DND-41 (cell line): ENCODE measurements at regions not wholly inside any gene's neighbourhood (a gene's known extent, or its start where the extent isn't known, plus 50 kb on each side); places are given as distances from the start of the nearest gene placed in this dataset.

Experiments
- ATAC-seq: fragments of 200-7000 bp; cut with Tn5 transposase; 3 replicates; pipeline ENCODE4 v1.9.1; 2021; ENCODE audit warnings: low read depth; ENCODE audit not compliant: insufficient read depth
- DNase-seq: peaks from one replicate; pipeline ENCODE4 v3.0.0-alpha.2; 2020
- H2AFZ ChIP-seq: 2 replicates; pipeline ENCODE4 v1.6.0; 2012; ENCODE audit warnings: low read depth, low read length
- H3K27ac ChIP-seq: 2 replicates; pipeline ENCODE4 v1.5.1; 2012; ENCODE audit warnings: low read length, inconsistent platforms
- H3K27me3 ChIP-seq: fragments of 200-600 bp; sonication (generic); 2 replicates; pipeline ENCODE4 v1.6.0; 2012; ENCODE audit warnings: low read length, mild to moderate bottlenecking, inconsistent platforms; ENCODE audit not compliant: insufficient read depth, poor library complexity
- H3K36me3 ChIP-seq: 2 replicates; pipeline ENCODE4 v1.5.1; 2012; ENCODE audit warnings: low read length, inconsistent platforms; ENCODE audit not compliant: insufficient read depth
- H3K4me1 ChIP-seq: 2 replicates; pipeline ENCODE4 v1.5.1; 2012; ENCODE audit warnings: mild to moderate bottlenecking, low read length; ENCODE audit not compliant: insufficient read depth
- H3K4me2 ChIP-seq: 2 replicates; pipeline ENCODE4 v1.6.0; 2012; ENCODE audit warnings: mild to moderate bottlenecking, moderate library complexity, low read length, inconsistent platforms; ENCODE audit not compliant: insufficient read depth
- H3K4me3 ChIP-seq, 2 experiments: fragments of 200-600 bp in 1 of 2; shearing (Covaris generic) in 1 of 2; 2 replicates each; pipeline ENCODE4 v1.5.1; 2012 to 2016; ENCODE audit warnings: inconsistent platforms in 2 of 2, low read length in 2 of 2, mild to moderate bottlenecking in 2 of 2, low read depth in 1 of 2, moderate library complexity in 1 of 2
- H3K79me2 ChIP-seq: 2 replicates; pipeline ENCODE4 v1.6.0; 2012; ENCODE audit warnings: low read length, inconsistent platforms; ENCODE audit not compliant: insufficient read depth
- H3K9ac ChIP-seq: 2 replicates; pipeline ENCODE4 v1.6.0; 2012; ENCODE audit warnings: low read depth, mild to moderate bottlenecking, inconsistent platforms, low read length, moderate library complexity
- H3K9me3 ChIP-seq: 2 replicates; pipeline ENCODE4 v1.5.1; 2012; ENCODE audit warnings: low read length, moderate library complexity, mild to moderate bottlenecking, inconsistent platforms; ENCODE audit not compliant: insufficient read depth, severe bottlenecking
- H4K20me1 ChIP-seq: 2 replicates; pipeline ENCODE4 v1.6.0; 2012; ENCODE audit warnings: low read length; ENCODE audit not compliant: insufficient read depth
- EZH2 ChIP-seq: IDR thresholded peaks from 3 replicates; pipeline ENCODE4 v1.6.1; 2012; ENCODE audit warnings: borderline replicate concordance, low read depth, mild to moderate bottlenecking, moderate library complexity, low read length, inconsistent platforms; ENCODE audit not compliant: severe bottlenecking
- TF ChIP-seq, protein P1 (sequence below): IDR thresholded peaks from 2 replicates; pipeline ENCODE4 v1.5.1; 2012; ENCODE audit warnings: borderline replicate concordance, low read length, moderate library complexity, mild to moderate bottlenecking; ENCODE audit not compliant: poor library complexity, severe bottlenecking; ENCODE audit errors: extremely low read depth

DNA sequence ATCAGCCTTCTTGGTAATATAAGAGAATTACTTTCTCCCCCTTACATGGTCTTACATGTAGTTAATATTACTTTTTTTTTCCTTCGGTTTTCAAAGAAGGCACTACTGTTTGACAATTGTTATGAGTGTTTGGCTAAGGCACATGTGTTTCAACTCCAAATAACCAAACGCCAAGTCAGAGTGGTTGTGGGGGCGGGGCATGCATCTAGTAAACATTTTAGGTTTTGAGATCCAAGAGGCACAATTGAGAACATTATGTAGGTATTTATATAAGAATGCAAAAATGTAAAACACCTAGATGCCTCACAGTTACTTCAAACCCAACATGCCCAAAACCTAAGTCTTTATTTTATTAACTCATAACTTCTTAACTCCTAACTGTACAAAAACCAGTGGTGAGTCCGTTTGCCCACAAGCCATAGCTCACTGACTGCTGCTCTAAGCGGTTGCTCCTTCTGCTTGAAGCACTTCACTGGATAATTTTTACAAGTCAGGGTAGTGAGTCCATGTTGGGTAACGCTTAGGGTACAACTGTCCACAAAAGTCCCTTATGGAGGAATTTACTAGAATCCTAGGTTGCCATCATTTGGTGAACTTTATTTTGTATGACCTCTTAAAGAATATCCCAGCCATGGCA lies 189.9 kb downstream of the HUNK start:
- Histone ChIP-seq H3K9me3 (no peaks in the 10 kb centered on the region), H2AFZ (no peak overlapping the region), H3K4me2 (no peak overlapping the region), H4K20me1 (no peaks in the 10 kb centered on the region), H3K27me3 (peaks cover 6% of the 10 kb centered on the region), H3K79me2 (no peaks in the 10 kb centered on the region), H3K4me1 (no peaks in the 10 kb centered on the region), H3K36me3 (no peaks in the 10 kb centered on the region), H3K4me3 (no peak overlapping the region), H3K27ac (no peak overlapping the region), H3K9ac (no peak overlapping the region)
- ATAC-seq (peak; percentile 67; the same call in 2 of the 3 replicates), DNase-seq (peak; percentile 20)
- TF ChIP-seq, protein P1, sequence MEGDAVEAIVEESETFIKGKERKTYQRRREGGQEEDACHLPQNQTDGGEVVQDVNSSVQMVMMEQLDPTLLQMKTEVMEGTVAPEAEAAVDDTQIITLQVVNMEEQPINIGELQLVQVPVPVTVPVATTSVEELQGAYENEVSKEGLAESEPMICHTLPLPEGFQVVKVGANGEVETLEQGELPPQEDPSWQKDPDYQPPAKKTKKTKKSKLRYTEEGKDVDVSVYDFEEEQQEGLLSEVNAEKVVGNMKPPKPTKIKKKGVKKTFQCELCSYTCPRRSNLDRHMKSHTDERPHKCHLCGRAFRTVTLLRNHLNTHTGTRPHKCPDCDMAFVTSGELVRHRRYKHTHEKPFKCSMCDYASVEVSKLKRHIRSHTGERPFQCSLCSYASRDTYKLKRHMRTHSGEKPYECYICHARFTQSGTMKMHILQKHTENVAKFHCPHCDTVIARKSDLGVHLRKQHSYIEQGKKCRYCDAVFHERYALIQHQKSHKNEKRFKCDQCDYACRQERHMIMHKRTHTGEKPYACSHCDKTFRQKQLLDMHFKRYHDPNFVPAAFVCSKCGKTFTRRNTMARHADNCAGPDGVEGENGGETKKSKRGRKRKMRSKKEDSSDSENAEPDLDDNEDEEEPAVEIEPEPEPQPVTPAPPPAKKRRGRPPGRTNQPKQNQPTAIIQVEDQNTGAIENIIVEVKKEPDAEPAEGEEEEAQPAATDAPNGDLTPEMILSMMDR, result no peak
- TF ChIP-seq EZH2, result no peak

DNA sequence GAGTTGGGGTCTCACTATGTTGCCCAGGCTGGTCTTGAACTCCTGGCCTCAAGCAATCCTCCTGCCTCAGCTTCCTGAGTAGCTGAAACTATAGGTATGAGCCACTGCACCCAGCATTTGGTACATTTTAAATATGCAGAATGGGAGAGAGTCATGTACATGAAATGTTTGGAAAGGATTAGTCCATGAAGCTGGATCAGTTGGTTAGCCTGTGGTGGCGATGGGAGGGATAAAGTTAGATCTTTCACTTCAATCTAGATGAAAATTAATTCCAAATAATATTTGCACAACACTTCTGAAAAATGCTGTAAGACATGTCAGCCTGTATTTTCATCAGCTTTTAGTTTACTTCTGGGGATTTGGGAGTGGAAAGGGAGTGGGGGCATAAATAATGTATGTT lies 188.9 kb downstream of the HUNK start:
- H3K27ac ChIP-seq, result no peak overlapping the region
- ATAC-seq (no peak), DNase-seq (no peak)
- peaks cover 6% of the 10 kb centered on the region for H3K27me3 ChIP-seq
- no peak overlapping the region for H3K4me2 ChIP-seq
- H3K9ac ChIP-seq, result no peak overlapping the region
- H3K9me3 ChIP-seq, result no peaks in the 10 kb centered on the region
- no peaks in the 10 kb centered on the region for H3K4me1 ChIP-seq
- no peaks in the 10 kb centered on the region for H4K20me1 ChIP-seq
- no peak overlapping the region for H2AFZ ChIP-seq
- H3K4me3 ChIP-seq, result no peak overlapping the region
- TF ChIP-seq, protein P1, result no peak
- no peak for TF ChIP-seq EZH2
- no peaks in the 10 kb centered on the region for H3K36me3 ChIP-seq
- no peaks in the 10 kb centered on the region for H3K79me2 ChIP-seq

DNA sequence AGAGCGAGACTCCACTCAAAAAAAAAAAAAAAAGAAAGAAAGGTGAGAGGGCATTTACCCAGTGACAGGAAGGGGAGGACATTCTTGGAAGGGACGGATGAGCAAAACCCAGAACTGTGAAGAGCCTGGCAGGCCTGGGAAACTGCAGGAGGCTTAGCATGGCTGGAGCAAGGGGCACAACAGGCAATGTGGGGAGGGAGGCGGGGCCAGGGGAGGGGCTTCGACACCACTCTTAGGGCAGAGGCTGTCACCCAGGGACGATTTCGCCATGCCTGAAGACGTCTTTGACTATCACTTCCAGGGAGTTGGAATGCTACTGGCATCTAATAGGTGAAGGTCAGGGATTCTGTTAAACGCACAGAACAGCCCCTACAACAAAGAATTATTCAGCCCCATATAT lies 184.0 kb downstream of the HUNK start:
- no peak for ATAC-seq
- no peak for DNase-seq
- Histone ChIP-seq H3K9me3 (no peaks in the 10 kb centered on the region), H3K4me1 (no peaks in the 10 kb centered on the region), H3K9ac (no peak overlapping the region), H4K20me1 (no peaks in the 10 kb centered on the region), H3K27ac (no peak overlapping the region), H3K4me3 (no peak overlapping the region), H3K27me3 (peaks cover 4% of the 10 kb centered on the region), H3K79me2 (no peaks in the 10 kb centered on the region), H2AFZ (no peak overlapping the region), H3K4me2 (no peak overlapping the region), H3K36me3 (no peaks in the 10 kb centered on the region)
- TF ChIP-seq, protein P1, result no peak
- no peak for TF ChIP-seq EZH2

DNA sequence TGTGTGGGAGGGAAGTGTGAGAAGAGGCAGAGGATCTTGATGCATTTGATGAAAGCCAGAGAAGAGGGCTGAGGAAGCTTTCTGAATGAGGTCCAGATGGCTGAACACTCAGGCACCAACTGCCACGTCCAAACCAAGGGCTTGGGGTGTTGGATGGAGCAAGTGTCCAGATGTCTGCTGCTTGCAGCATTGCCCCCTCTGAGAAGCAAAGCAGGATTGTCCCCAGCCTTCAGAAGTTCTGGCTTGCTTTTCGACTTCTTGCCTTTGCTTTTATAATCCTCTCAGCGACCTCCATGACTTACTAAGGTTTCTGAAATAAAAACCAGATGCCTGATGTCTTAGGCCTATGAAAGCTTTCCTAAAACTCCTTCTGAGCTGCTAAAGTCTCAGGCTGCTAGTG lies 182.5 kb downstream of the HUNK start:
- H3K4me3 ChIP-seq, result no peak overlapping the region
- no peak overlapping the region for H3K9ac ChIP-seq
- no peaks in the 10 kb centered on the region for H3K9me3 ChIP-seq
- TF ChIP-seq, protein P1, result no peak
- no peak for TF ChIP-seq EZH2
- H3K4me1 ChIP-seq, result no peaks in the 10 kb centered on the region
- no peak overlapping the region for H3K27ac ChIP-seq
- peaks cover 4% of the 10 kb centered on the region for H3K27me3 ChIP-seq
- no peak for DNase-seq
- no peak overlapping the region for H3K4me2 ChIP-seq
- ATAC-seq, result no peak
- no peak overlapping the region for H2AFZ ChIP-seq
- H3K79me2 ChIP-seq, result no peaks in the 10 kb centered on the region
- H3K36me3 ChIP-seq, result no peaks in the 10 kb centered on the region
- H4K20me1 ChIP-seq, result no peaks in the 10 kb centered on the region
